D721Med (cell line): ENCODE measurements at regions not wholly inside any gene's neighbourhood (a gene's known extent, or its start where the extent isn't known, plus 50 kb on each side); places are given as distances from the start of the nearest gene placed in this dataset.

Experiments
- DNase-seq: peaks from one replicate; pipeline ENCODE4 v3.0.0; 2011; ENCODE audit warnings: low spot score; ENCODE audit not compliant: insufficient read length
- FAIRE-seq: peaks from 2 replicates; lab custom pipeline; 2011; peaks lifted over from hg19 to GRCh38; lab: Jason Lieb, UNC
- CTCF ChIP-seq: IDR thresholded peaks from 2 replicates; pipeline ENCODE4 v1.5.1; 2012; ENCODE audit warnings: mild to moderate bottlenecking, control low read depth; ENCODE audit not compliant: insufficient read depth; ENCODE audit errors: missing control alignments

GRCh38 chr11:113557926-113558325, 82.7 kb upstream of the DRD2 start:
- DNase-seq: no peak
- FAIRE-seq: no peak
- TF ChIP-seq CTCF: no peak

GRCh38 chr11:113556036-113556435, 80.8 kb upstream of the DRD2 start:
- no peak for FAIRE-seq
- no peak for DNase-seq
- TF ChIP-seq CTCF: no peak

GRCh38 chr11:113555071-113555619, 79.9 kb upstream of the DRD2 start:
- FAIRE-seq (no peak), DNase-seq (no peak)
- no peak for TF ChIP-seq CTCF

GRCh38 chr11:113554526-113554925, 79.3 kb upstream of the DRD2 start:
- TF ChIP-seq CTCF: no peak
- no peak for FAIRE-seq
- no peak for DNase-seq

- TF ChIP-seq CTCF: peak; percentile 26
- no peak for DNase-seq
- FAIRE-seq: no peak
These were observed 78.7 kb upstream of the DRD2 start for GRCh38 chr11:113553915-113554314.

- FAIRE-seq: no peak
- no peak for TF ChIP-seq CTCF
- DNase-seq: no peak
These were observed 78.0 kb upstream of the DRD2 start for GRCh38 chr11:113553235-113553634.

GRCh38 chr11:113552271-113552670, 77.1 kb upstream of the DRD2 start:
- TF ChIP-seq CTCF: no peak
- FAIRE-seq (no peak), DNase-seq (no peak)
